GM12878 (cell line): ENCODE measurements at regions not wholly inside any gene's neighbourhood (a gene's known extent, or its start where the extent isn't known, plus 50 kb on each side); places are given as distances from the start of the nearest gene placed in this dataset.

Source experiments
- ATAC-seq: fragments of 200-7000 bp; cut with Tn5 transposase; 3 replicates; pipeline ENCODE4 v1.9.1; 2020; ENCODE audit warnings: mild to moderate bottlenecking, moderate library complexity
- BruUV-seq: library from RNA; stranded (reverse); fragments of 400-500 nt; replicated peaks from 2 replicates; lab custom pipeline; 2021; lab: Mats Ljungman, UMichigan
- CTCF ChIA-PET: fragments of 300-600 bp; sonication (Branson Sonifier 250); formaldehyde crosslinking; extraction: SDS; loops from one replicate; lab custom pipeline; 2021; ENCODE audit warnings: inconsistent platforms; lab: Yijun Ruan, JAX
- POLR2A ChIA-PET: fragments of 350-600 bp; formaldehyde crosslinking; extraction: SDS; loops from one replicate; lab custom pipeline; 2021; ENCODE audit warnings: inconsistent platforms; lab: Charles Lee
- RAD21 ChIA-PET: fragments of 300-600 bp; sonication (Branson Sonifier 250); formaldehyde crosslinking; loops from one replicate; lab custom pipeline; 2023; ENCODE audit warnings: antibody characterized with exemption; ENCODE audit not compliant: unreplicated experiment; lab: Charles Lee
- SMC1A ChIA-PET: fragments of 300-600 bp; sonication (Branson Sonifier 250); formaldehyde crosslinking; loops from one replicate; lab custom pipeline; 2023; ENCODE audit not compliant: unreplicated experiment, uncharacterized antibody; lab: Charles Lee
- DNase-seq: peaks from one replicate; pipeline ENCODE4 v3.0.0-alpha.2; 2011; ENCODE audit warnings: low read depth, low spot score
- FAIRE-seq: peaks from 3 replicates; lab custom pipeline; 2011; peaks lifted over from hg19 to GRCh38; lab: Jason Lieb, UNC
- H2AFZ ChIP-seq: 2 replicates; pipeline ENCODE4 v1.6.0; 2011; ENCODE audit warnings: low read depth, low read length, control low read depth; ENCODE audit not compliant: control insufficient read depth
- H3K27ac ChIP-seq: 2 replicates; pipeline ENCODE4 v1.5.1; 2011; ENCODE audit warnings: control low read depth; ENCODE audit not compliant: control insufficient read depth, insufficient read depth
- H3K27me3 ChIP-seq, 2 experiments: replicated peaks in 1 of 2; 2 replicates each; pipeline versions ENCODE4 v1.6.0 to v1.6.1; 2011; ENCODE audit warnings: low read length in 1 of 2; ENCODE audit not compliant: control insufficient read depth in 2 of 2, insufficient read depth in 2 of 2
- H3K36me3 ChIP-seq, 2 experiments: 2 replicates each; pipeline ENCODE4 v1.5.1; 2011; ENCODE audit warnings: low read length in 1 of 2; ENCODE audit not compliant: control insufficient read depth in 2 of 2, insufficient read depth in 2 of 2
- H3K4me1 ChIP-seq: 2 replicates; pipeline ENCODE4 v1.6.1; 2011; ENCODE audit warnings: mild to moderate bottlenecking, low read length, moderate library complexity, mixed read lengths; ENCODE audit not compliant: control insufficient read depth, insufficient read depth
- H3K4me2 ChIP-seq: 2 replicates; pipeline ENCODE4 v1.6.0; 2011; ENCODE audit warnings: control low read depth; ENCODE audit not compliant: control insufficient read depth, insufficient read depth
- H3K4me3 ChIP-seq: fragments of 200-600 bp; sonication (generic); 2 replicates; pipeline ENCODE4 v1.5.1; 2016
- H3K79me2 ChIP-seq: 2 replicates; pipeline ENCODE4 v1.6.0; 2011; ENCODE audit warnings: low read length; ENCODE audit not compliant: control insufficient read depth, insufficient read depth
- H3K9ac ChIP-seq: 2 replicates; pipeline ENCODE4 v1.8.0; 2011; ENCODE audit warnings: low read length, control low read depth, mixed read lengths; ENCODE audit not compliant: control insufficient read depth, insufficient read depth
- H3K9me3 ChIP-seq: replicated peaks from 3 replicates; pipeline ENCODE4 v1.5.1; 2011; ENCODE audit warnings: mild to moderate bottlenecking, low read length; ENCODE audit not compliant: control insufficient read depth, insufficient read depth
- H4K20me1 ChIP-seq: 2 replicates; pipeline ENCODE4 v1.6.0; 2011; ENCODE audit not compliant: control insufficient read depth, insufficient read depth
- CBFB ChIP-seq: IDR thresholded peaks from 2 replicates; pipeline ENCODE4 v1.6.1; 2016; ENCODE audit warnings: antibody characterized with exemption, low read depth
- HCFC1 ChIP-seq: fragments of 150-350 bp; IDR thresholded peaks from 2 replicates; pipeline ENCODE4 v1.6.1; 2014; ENCODE audit warnings: low read length
- MXI1 ChIP-seq: fragments of 150-350 bp; IDR thresholded peaks from 2 replicates; pipeline ENCODE4 v1.6.1; 2011; ENCODE audit warnings: low read depth, mild to moderate bottlenecking, inconsistent platforms, low read length, improper control_type of control experiment
- MYC ChIP-seq: IDR thresholded peaks from 2 replicates; pipeline ENCODE4 v1.6.1; 2011; ENCODE audit warnings: mild to moderate bottlenecking, low read length, moderate library complexity, inconsistent platforms; ENCODE audit not compliant: insufficient read depth, insufficient replicate concordance, insufficient read length, severe bottlenecking
- RAD21 ChIP-seq: IDR thresholded peaks from 2 replicates; pipeline ENCODE4 v1.6.1; 2011; ENCODE audit warnings: mild to moderate bottlenecking, low read depth, low read length, moderate library complexity; ENCODE audit not compliant: insufficient read depth
- WGBS: methylation state at CpG from one replicate; pipeline ENCODE4 v1.1.6; 2016; ENCODE audit warnings: low lambda C conversion rate; ENCODE audit not compliant: insufficient replicate concordance, insufficient coverage; ENCODE audit errors: missing lambda C conversion rate; 5-methylcytosine and 5-hydroxymethylcytosine counted together
- in situ Hi-C: fragments of 300-500 bp; cut with MboI; formaldehyde crosslinking; loops from 9 replicates; pipeline ENCODE4 v1.14.3; 2018; ENCODE audit warnings: mixed read lengths
- intact Hi-C: fragments of 100-400 bp; cut with micrococcal nuclease; formaldehyde crosslinking; loops from one replicate; pipeline ENCODE4 v1.14.2; 2022; ENCODE audit not compliant: unreplicated experiment
- TF ChIP-seq, protein P1 (sequence below): fragments of 450-650 bp; IDR thresholded peaks from 2 replicates; pipeline ENCODE4 v1.6.1; 2016; ENCODE audit warnings: mild to moderate bottlenecking, moderate library complexity, borderline replicate concordance

- CTCF ChIA-PET: no interaction called here
- ATAC-seq (no peak), DNase-seq (no peak), FAIRE-seq (no peak)
- Histone ChIP-seq H3K27ac (no peak overlapping the region), H3K4me1 (no peaks in the 10 kb centered on the region), H3K9ac (no peak overlapping the region), H4K20me1 (no peaks in the 10 kb centered on the region), H3K27me3 (no peaks in the 10 kb centered on the region), H2AFZ (no peak overlapping the region), H3K4me2 (no peak overlapping the region), H3K79me2 (no peaks in the 10 kb centered on the region), H3K9me3 (no peaks in the 10 kb centered on the region), H3K4me3 (no peak overlapping the region), H3K36me3 (no peaks in the 10 kb centered on the region)
- TF ChIP-seq RAD21 (no peak), HCFC1 (no peak), MXI1 (no peak), MYC (no peak), CBFB (no peak)
- TF ChIP-seq, protein P1, sequence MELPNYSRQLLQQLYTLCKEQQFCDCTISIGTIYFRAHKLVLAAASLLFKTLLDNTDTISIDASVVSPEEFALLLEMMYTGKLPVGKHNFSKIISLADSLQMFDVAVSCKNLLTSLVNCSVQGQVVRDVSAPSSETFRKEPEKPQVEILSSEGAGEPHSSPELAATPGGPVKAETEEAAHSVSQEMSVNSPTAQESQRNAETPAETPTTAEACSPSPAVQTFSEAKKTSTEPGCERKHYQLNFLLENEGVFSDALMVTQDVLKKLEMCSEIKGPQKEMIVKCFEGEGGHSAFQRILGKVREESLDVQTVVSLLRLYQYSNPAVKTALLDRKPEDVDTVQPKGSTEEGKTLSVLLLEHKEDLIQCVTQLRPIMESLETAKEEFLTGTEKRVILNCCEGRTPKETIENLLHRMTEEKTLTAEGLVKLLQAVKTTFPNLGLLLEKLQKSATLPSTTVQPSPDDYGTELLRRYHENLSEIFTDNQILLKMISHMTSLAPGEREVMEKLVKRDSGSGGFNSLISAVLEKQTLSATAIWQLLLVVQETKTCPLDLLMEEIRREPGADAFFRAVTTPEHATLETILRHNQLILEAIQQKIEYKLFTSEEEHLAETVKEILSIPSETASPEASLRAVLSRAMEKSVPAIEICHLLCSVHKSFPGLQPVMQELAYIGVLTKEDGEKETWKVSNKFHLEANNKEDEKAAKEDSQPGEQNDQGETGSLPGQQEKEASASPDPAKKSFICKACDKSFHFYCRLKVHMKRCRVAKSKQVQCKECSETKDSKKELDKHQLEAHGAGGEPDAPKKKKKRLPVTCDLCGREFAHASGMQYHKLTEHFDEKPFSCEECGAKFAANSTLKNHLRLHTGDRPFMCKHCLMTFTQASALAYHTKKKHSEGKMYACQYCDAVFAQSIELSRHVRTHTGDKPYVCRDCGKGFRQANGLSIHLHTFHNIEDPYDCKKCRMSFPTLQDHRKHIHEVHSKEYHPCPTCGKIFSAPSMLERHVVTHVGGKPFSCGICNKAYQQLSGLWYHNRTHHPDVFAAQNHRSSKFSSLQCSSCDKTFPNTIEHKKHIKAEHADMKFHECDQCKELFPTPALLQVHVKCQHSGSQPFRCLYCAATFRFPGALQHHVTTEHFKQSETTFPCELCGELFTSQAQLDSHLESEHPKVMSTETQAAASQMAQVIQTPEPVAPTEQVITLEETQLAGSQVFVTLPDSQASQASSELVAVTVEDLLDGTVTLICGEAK: no peak
- 82% methylated on average over 2 of the region's 2 CpGs for WGBS
- RAD21 ChIA-PET: no interaction called here
- intact Hi-C loops (no loop called here), in situ Hi-C loops (no loop called here)
- POLR2A ChIA-PET: no interaction called here
- no TSS peak for BruUV-seq
- SMC1A ChIA-PET: no interaction called here
Measured at GRCh38 chr2:147519178-147519577, 325.7 kb upstream of the ACVR2A start.
